ENCODE measurements at regions not wholly inside any gene's neighbourhood (a gene's known extent, or its start where the extent isn't known, plus 50 kb on each side); places are given as distances from the start of the nearest gene placed in this dataset.

DNA sequence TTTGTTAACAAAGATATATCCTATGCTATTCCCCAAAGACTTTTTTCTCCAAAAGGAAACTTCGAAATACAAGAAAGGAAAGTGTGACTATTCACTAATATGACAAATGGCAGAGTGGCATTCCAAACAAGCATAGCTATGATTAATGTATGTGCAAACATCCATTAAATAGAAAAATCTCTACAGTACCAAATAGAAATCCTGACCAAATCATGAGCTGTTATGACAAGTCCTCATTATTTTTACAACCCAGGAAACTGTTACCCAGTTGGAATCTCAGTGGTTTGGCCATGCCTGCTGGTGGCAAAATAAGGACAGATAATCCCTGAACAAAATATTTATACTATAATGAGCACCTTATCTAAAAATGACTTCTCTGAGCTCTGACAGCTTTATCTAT lies 202.1 kb downstream of the SEC23A start:
- no peak for DNase-seq

DNA sequence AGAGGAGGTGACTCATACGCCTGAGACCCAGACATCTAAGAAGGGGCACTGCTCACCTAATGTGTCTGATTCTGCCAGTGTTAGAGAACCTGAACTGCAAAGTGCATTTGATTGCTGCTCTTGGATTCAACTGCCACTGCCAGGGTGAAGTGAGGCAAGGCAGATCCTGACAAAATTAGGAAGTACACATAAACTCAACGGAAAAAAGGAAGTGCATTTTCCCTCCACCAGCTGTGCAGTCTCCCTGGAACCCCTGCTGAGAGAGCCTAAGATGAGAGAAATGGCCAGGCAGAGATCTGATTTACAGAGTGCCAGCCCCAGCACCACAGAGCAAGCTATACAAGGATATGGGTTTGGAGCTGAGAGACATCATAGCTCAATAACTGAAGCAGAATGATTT lies 215.3 kb downstream of the SEC23A start:
- no peak for DNase-seq

- no peak for DNase-seq
Observed at GRCh38 chr14:38884109-38884508, 218.9 kb downstream of the SEC23A start.

- no peak for DNase-seq
Observed at GRCh38 chr14:38883127-38883526, 219.9 kb downstream of the SEC23A start.

DNA sequence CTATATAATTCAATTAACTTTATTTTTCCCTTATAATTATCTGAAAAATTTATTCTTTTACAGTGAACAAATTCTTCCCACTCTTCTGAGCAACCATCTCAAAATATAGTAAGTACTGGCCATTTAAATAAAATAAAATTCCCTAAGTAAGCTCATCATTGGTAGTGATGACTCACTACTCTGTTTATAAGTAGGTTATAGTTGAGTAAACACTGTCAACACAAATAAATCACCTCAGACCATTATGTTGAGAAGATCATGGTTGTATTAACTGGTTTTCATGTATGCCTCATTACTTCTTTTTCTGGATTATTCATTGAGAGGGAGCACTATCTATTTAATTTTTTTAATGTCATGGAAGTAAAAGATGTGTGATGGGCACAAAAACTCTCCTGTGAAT lies 220.5 kb downstream of the SEC23A start:
- DNase-seq: no peak

GRCh38 chr14:38880643-38881524 lies 222.2 kb downstream of the SEC23A start:
- DNase-seq: peak; percentile 42

DNA sequence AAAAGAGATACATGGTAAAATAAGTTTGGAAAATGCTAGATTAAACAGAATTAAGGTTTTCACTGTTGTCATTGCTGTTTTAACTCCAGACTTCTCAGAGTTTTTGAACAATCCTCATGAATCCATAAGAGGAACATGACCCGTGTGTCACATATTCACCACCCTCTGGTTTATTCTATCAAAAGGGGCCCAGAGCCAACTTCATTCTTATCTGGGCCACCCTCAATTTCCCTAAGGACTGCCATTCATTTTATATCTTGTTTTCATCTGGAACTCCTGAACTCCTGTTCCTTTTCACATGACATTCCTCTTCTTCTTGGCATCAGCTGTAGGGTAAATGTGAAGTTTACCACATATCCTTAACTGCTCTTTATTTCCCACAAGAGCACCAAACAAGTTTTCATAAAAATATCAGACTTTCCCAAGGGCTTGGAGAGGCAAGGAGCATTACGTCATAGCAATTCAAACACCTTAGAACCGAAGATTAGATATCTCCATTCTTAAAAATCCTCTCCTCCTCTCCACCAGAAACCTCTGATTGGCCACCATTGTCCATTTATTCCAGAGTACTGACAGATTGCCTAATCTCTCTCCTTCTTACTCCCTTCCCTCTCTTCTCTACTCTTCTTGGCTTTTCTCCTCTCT lies 225.2 kb downstream of the SEC23A start:
- no peak for DNase-seq

- peak; percentile 19 for DNase-seq
Observed at GRCh38 chr14:38874721-38875120, 228.3 kb downstream of the SEC23A start.

GRCh38 chr14:38873941-38874612 lies 229.0 kb downstream of the SEC23A start:
- DNase-seq: peak; percentile 64

- no peak for DNase-seq
Observed at GRCh38 chr14:38870296-38870836, 232.7 kb downstream of the SEC23A start.

DNA sequence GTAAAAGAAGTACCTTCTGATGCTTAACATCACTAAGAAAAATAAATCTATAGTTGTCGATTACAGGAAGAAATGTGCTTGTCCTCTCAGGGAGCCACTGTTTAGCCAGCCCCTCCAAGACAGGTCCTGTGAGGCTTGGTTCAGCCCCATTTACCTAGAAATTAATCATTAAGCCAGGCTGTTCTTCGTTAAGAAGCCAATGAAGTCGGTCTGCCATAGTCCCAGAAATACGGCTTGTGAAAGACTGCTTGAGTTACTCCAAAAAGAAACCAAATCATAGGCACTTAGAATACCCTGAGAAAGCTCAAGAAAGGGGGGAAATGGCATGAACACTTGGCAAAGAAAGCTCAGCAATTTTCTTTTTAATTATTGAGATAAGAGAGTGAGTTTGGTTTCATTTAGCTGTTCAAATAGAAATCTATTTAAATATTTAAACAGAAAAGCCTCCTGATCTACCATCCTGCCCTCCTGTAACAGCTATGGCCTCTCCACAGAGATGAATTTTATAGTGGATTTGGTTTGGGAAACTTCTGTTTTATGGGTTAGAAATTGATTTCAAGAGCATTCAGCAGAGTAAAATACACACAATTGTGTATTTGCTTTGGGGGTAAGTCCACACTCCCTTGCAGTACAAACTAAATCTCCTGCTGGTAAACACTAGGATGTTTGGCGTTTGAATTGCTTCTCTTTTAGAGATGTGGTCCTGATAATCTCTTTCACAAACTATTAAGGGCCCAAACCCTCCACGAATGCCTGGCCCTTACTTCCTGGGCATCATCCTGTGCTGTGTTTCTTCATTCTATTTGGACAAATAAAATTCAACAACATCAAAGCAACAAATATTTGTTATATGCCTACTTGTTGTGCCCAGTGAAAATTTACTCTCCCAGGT lies 234.4 kb downstream of the SEC23A start:
- no peak for DNase-seq

GRCh38 chr14:38867561-38868150 lies 235.4 kb downstream of the SEC23A start:
- peak; percentile 76 for DNase-seq

DNA sequence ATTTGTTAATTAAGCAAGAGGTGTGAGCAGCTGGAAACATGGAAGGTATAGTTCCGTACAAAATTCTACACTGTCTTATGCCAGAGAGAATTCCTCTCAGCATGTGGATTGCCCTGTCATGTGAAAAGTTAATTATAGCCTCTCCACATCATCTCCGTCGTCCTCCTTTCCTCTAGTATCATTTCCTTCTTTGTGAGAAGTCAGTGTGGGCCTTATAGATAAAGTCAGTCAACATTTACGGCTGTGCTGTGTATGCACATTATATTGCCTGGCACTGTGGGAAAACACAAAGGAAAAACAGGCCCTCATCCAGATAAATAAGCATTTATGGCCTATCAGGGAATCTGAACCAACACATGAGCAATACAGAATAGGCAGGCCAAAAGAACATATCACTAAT lies 236.6 kb downstream of the SEC23A start:
- no peak for DNase-seq

DNA sequence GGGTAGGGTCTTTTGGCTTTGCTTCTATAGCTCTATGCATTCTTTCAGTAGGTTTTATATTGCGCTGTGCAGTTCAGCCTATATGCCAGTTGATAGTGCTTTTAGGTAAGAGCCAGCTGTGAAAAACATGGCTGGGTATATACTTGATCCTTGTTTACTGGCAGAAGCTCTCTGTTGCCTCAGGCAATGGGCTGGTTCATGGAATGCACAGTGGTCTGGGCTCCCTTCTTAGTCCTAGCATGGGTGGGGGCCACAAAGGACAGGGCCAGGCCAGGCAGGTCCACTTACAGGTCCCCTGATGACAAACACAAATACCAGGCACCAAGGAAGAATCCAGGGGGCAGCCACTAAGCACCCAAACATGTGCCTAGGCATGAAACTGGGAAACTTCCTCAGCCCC lies 240.7 kb downstream of the SEC23A start:
- DNase-seq: no peak

DNA sequence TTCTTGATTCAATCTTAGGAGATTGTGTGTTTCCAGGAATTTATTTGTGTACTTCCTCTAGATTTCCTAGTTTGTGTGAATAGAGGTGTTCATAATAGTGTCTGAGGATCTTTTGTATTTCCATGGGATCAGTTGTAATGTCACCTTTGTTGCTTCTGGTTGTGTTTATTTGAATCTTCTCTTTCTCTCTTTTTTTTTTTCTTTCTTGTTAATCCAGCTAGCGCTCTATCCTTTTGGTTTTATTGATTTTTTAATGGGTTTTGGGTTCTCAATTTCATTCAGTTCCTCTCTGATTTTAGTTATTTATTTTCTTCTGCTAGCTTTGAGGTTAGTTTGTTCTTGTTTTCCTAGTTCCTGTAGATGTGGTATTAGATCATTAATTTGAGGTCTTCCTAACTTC lies 242.5 kb downstream of the SEC23A start:
- no peak for DNase-seq

DNA sequence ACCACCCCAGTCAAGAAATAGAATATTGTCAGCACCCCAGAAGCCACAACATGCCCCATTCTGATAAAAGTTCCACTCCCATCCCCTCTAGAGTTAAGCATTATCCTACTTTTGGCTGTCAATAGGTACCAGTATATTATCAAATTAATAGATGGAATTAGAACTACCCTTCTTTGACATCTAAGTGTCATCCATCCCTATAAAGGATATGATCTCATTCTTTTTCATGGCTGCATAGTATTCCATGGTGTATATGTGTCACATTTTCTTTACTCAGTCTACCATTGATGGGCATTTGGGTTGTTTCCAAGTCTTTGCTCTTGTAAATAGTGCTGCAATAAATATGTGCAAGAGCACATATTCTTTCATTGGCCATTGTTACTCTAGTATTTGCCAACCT lies 246.2 kb downstream of the SEC23A start:
- no peak for DNase-seq

DNA sequence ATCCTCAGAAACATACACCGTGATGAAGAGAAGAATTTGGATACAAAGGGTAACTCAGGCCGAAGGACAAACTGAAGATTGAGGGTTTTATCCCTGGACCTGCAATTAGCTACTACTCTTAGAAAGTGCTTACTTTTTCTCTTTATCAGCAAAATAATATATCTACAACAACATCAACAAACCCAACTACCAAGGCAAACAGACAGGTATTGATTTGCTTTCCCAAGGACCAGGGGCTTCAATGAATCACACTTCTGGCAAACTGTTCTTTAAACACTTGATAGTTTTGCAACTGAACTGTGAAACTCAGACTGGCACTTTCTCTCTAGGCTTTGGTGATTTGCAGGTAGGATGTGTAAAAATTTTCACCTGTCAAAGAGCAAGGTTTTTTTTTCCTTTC lies 247.5 kb downstream of the SEC23A start:
- no peak for DNase-seq

- DNase-seq: no peak
Observed at GRCh38 chr14:38851111-38851510, 251.9 kb downstream of the SEC23A start.

GRCh38 chr14:38850664-38851063 lies 252.4 kb downstream of the SEC23A start:
- no peak for DNase-seq

GRCh38 chr14:38848243-38848935 lies 254.6 kb downstream of the SEC23A start:
- no peak for DNase-seq

- no peak for DNase-seq
Observed at GRCh38 chr14:38847161-38847560, 255.9 kb downstream of the SEC23A start.
